ENCODE measurements at regions not wholly inside any gene's neighbourhood (a gene's known extent, or its start where the extent isn't known, plus 50 kb on each side); places are given as distances from the start of the nearest gene placed in this dataset.

DNA sequence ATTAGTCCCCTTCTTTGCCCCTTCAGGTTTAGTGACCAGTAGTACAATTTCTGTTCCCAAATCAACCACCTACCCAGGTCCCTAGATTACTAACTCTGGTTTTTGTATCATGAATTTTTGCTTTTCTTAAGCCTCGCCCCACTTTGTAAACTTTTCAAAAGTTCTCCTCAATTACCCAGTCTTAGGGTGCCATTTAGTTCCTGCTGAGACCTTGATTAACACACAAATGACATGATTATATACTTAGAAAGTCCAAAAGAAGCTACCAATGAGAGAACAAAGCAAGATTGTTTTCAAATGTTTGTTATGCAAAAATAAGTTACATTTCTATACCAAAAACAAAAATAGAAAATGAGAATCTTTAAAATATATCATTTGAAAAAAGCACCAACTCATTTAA lies 594.4 kb downstream of the SQOR start:
- CTCF ChIA-PET: no interaction called here
- H3K4me3 ChIP-seq: no peak overlapping the region
- no peak overlapping the region for H3K4me2 ChIP-seq
- POLR2A ChIA-PET: no interaction called here
- TF ChIP-seq, protein P1, sequence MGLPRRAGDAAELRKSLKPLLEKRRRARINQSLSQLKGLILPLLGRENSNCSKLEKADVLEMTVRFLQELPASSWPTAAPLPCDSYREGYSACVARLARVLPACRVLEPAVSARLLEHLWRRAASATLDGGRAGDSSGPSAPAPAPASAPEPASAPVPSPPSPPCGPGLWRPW (IDR thresholded peaks at IDR 0.05): no peak
- TF ChIP-seq, protein P2, sequence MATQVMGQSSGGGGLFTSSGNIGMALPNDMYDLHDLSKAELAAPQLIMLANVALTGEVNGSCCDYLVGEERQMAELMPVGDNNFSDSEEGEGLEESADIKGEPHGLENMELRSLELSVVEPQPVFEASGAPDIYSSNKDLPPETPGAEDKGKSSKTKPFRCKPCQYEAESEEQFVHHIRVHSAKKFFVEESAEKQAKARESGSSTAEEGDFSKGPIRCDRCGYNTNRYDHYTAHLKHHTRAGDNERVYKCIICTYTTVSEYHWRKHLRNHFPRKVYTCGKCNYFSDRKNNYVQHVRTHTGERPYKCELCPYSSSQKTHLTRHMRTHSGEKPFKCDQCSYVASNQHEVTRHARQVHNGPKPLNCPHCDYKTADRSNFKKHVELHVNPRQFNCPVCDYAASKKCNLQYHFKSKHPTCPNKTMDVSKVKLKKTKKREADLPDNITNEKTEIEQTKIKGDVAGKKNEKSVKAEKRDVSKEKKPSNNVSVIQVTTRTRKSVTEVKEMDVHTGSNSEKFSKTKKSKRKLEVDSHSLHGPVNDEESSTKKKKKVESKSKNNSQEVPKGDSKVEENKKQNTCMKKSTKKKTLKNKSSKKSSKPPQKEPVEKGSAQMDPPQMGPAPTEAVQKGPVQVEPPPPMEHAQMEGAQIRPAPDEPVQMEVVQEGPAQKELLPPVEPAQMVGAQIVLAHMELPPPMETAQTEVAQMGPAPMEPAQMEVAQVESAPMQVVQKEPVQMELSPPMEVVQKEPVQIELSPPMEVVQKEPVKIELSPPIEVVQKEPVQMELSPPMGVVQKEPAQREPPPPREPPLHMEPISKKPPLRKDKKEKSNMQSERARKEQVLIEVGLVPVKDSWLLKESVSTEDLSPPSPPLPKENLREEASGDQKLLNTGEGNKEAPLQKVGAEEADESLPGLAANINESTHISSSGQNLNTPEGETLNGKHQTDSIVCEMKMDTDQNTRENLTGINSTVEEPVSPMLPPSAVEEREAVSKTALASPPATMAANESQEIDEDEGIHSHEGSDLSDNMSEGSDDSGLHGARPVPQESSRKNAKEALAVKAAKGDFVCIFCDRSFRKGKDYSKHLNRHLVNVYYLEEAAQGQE (IDR thresholded peaks at IDR 0.05): no peak
- TF ChIP-seq, protein P3, sequence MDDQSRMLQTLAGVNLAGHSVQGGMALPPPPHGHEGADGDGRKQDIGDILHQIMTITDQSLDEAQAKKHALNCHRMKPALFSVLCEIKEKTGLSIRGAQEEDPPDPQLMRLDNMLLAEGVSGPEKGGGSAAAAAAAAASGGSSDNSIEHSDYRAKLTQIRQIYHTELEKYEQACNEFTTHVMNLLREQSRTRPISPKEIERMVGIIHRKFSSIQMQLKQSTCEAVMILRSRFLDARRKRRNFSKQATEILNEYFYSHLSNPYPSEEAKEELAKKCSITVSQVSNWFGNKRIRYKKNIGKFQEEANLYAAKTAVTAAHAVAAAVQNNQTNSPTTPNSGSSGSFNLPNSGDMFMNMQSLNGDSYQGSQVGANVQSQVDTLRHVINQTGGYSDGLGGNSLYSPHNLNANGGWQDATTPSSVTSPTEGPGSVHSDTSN (IDR thresholded peaks at IDR 0.05): no peak
- TF ChIP-seq SMC3 (IDR thresholded peaks at IDR 0.05): no peak
- TF ChIP-seq NFE2L2 (conservative IDR thresholded peaks at IDR 0.05; ENCODE audit: low read length): no peak
- no peak for TF ChIP-seq JUN (IDR thresholded peaks at IDR 0.05)
- TF ChIP-seq EP300 (IDR thresholded peaks at IDR 0.05): no peak
- TF ChIP-seq, protein P4, sequence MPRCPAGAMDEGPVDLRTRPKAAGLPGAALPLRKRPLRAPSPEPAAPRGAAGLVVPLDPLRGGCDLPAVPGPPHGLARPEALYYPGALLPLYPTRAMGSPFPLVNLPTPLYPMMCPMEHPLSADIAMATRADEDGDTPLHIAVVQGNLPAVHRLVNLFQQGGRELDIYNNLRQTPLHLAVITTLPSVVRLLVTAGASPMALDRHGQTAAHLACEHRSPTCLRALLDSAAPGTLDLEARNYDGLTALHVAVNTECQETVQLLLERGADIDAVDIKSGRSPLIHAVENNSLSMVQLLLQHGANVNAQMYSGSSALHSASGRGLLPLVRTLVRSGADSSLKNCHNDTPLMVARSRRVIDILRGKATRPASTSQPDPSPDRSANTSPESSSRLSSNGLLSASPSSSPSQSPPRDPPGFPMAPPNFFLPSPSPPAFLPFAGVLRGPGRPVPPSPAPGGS (IDR thresholded peaks at IDR 0.05): no peak
- no peak for TF ChIP-seq EHF (CRISPR knock-in tag; IDR thresholded peaks at IDR 0.05)
- no peak for TF ChIP-seq ZC3H11A (IDR thresholded peaks at IDR 0.05)
- no peak for TF ChIP-seq CBX2 (IDR thresholded peaks at IDR 0.05; ENCODE audit: borderline replicate concordance, low read depth)
- no peak for TF ChIP-seq CEBPB (IDR thresholded peaks at IDR 0.05)
- TF ChIP-seq FOXS1 (CRISPR knock-in tag; IDR thresholded peaks at IDR 0.05): no peak
- TF ChIP-seq CBX8 (IDR thresholded peaks at IDR 0.05): no peak
- no peak for TF ChIP-seq CHD4 (IDR thresholded peaks at IDR 0.05; ENCODE audit: borderline replicate concordance)
- no peak for TF ChIP-seq RFX5 (IDR thresholded peaks at IDR 0.05)
- TF ChIP-seq ZSCAN20 (CRISPR knock-in tag; IDR thresholded peaks at IDR 0.05): no peak
- TF ChIP-seq, protein P5, sequence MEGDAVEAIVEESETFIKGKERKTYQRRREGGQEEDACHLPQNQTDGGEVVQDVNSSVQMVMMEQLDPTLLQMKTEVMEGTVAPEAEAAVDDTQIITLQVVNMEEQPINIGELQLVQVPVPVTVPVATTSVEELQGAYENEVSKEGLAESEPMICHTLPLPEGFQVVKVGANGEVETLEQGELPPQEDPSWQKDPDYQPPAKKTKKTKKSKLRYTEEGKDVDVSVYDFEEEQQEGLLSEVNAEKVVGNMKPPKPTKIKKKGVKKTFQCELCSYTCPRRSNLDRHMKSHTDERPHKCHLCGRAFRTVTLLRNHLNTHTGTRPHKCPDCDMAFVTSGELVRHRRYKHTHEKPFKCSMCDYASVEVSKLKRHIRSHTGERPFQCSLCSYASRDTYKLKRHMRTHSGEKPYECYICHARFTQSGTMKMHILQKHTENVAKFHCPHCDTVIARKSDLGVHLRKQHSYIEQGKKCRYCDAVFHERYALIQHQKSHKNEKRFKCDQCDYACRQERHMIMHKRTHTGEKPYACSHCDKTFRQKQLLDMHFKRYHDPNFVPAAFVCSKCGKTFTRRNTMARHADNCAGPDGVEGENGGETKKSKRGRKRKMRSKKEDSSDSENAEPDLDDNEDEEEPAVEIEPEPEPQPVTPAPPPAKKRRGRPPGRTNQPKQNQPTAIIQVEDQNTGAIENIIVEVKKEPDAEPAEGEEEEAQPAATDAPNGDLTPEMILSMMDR (IDR thresholded peaks at IDR 0.05): no peak
- TF ChIP-seq BHLHE40 (IDR thresholded peaks at IDR 0.05; ENCODE audit: low read depth, low read length): no peak
- no peak for TF ChIP-seq PHF8 (IDR thresholded peaks at IDR 0.05; ENCODE audit: borderline replicate concordance, low read depth)
- no peak for ATAC-seq
- H3K4me1 ChIP-seq: no peaks in the 10 kb centered on the region
- no peak for DNase-seq (ENCODE audit: low read depth in 1 of 2, low spot score in 1 of 2)
- 0% methylated on average over 1 of the region's 1 CpG for WGBS (ENCODE audit: missing lambda C conversion rate)
- no peaks in the 10 kb centered on the region for H3K9me3 ChIP-seq
- no peak overlapping the region for H3K27ac ChIP-seq
- FAIRE-seq: no peak

DNA sequence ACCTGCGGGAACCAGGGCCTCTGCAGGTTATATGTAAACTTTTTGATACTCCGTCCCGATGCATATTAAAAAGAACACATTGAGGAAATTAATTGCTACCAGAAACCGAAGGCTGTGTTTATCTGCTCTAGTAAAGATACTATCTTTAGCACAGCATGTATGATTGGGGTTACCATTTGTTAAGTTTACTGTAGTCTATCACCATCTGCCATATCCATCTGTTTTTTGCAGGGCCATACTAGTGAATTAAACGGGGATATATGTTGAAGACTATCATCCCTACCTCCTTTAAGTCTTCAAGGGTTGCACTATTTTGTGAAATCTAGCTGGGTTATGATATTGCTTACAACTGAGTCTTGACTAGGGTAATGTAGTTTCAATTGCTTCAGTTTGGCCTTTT lies 597.0 kb downstream of the SQOR start:
- Histone ChIP-seq H3K27ac (no peak overlapping the region), H3K4me1 (no peaks in the 10 kb centered on the region), H3K4me3 (no peak overlapping the region), H3K9me3 (no peaks in the 10 kb centered on the region), H3K4me2 (no peak overlapping the region)
- ATAC-seq (no peak), FAIRE-seq (no peak), DNase-seq (ENCODE audit: low read depth in 1 of 2, low spot score in 1 of 2) (no peak)
- CTCF ChIA-PET: no interaction called here
- POLR2A ChIA-PET: no interaction called here
- WGBS (ENCODE audit: missing lambda C conversion rate): 16% methylated on average over 5 of the region's 5 CpGs
- no peak for TF ChIP-seq JUNB (IDR thresholded peaks at IDR 0.05)

All from A549 (cell line).